GM12892 (cell line): ENCODE measurements at regions not wholly inside any gene's neighbourhood (a gene's known extent, or its start where the extent isn't known, plus 50 kb on each side); places are given as distances from the start of the nearest gene placed in this dataset.

ENCODE experiments used
- POLR2A ChIP-seq: IDR thresholded peaks from 2 replicates; pipeline ENCODE4 v1.6.1; 2011; ENCODE audit warnings: low read depth, low read length, control low read depth
- POLR2AphosphoS5 ChIP-seq: IDR thresholded peaks from 2 replicates; pipeline ENCODE4 v1.6.1; 2011; ENCODE audit warnings: low read depth, low read length, control low read depth
- TAF1 ChIP-seq: IDR thresholded peaks from 2 replicates; pipeline ENCODE4 v1.6.1; 2011; ENCODE audit warnings: low read depth, mild to moderate bottlenecking, control low read depth, low read length, borderline replicate concordance

DNA sequence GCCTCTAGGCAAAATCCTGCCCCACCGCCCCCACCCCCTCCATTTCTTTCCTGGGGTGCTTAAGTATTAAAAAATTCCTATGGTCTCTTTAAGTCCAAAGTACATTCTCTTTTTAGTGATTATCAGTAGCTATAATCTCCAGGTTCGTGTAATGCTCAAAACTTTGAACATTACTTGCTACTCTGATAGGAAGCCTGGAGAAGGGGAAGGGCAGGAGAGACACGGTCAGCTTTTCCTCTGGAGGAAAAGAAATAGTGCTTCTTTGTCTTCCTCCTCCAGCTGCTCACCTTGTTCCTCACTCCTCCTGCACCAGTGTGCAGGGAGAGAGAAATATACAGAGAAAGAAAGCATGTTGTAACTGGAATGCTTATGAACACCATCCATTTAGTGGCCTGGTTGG, 80.4 kb downstream of the PPP1R2C start:
- TF ChIP-seq TAF1 (no peak), POLR2A (no peak), POLR2AphosphoS5 (no peak)
